Hindlimb muscle (tissue), 1 donor: ENCODE measurements at regions not wholly inside any gene's neighbourhood (a gene's known extent, or its start where the extent isn't known, plus 50 kb on each side); places are given as distances from the start of the nearest gene placed in this dataset.
A peak's percentile ranks its signal among the peaks of the same experiment; 100 is the strongest.
"Not testable (repeated sequence)": the region's sequence is repeated elsewhere in the genome, so short reads cannot be mapped to it uniquely, and the experiment has no call there.

Source experiments
- DNase-seq: peaks from one replicate; pipeline ENCODE4 v3.0.0-alpha.2; 2013

DNA sequence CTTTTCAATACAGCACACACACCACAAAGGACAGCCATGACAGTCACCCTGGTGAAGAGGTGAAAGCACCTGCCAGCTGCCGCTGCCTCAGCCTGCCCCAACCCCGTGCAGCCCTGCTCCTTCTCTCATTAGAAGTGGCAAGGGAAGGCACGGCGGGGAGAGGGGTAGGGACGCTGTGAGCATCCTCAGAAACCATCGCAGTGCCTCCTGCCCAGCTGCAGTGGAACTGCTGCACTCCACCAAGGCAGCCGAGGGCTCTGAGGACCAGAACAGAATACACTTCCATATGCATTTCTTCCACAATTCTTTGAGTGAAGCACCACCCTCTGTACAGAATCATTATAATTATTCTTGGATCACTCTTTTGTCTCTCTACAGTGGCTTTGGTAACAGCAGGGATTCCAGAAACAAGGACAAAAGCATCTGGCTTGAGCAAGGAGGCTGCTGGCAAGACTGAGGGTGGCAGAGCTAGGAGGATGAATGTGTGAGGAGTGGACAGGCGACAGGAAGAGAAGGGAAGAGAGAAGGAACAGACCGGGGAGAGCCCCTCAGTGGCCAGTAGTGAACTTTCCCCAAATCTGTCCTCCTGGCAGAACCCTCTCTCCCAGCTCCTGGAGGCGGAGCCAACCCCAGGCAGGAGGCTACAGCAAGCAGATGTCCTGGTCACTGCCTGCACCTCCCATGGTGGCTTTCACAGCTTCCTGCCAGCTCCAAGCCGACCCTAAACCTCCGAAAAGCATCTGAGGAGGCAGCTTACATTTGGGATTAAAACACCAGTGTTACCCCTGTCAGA is 73.2 kb downstream of the MTNR1A start:
- DNase-seq = no peak

DNA sequence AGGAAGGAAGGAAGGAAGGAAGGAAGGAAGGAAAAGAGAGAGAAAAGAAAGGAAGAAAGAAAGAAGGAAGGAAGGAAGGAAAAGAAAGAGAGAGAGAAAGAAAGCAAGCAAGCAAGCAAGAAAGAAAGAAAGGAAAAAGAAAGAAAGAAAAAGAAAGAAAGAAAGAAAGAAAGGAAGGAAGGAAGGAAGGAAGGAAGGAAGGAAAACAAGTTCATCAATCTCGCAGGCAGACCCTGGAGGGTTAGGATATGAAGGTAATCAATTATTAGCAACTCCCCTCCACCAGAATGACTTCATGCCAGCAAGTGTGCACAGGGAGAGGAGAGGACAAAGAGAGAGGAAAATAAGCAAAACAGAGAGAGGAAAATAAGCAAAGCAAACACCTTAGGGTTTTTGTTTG is 80.2 kb downstream of the MTNR1A start:
- DNase-seq = no peak

DNA sequence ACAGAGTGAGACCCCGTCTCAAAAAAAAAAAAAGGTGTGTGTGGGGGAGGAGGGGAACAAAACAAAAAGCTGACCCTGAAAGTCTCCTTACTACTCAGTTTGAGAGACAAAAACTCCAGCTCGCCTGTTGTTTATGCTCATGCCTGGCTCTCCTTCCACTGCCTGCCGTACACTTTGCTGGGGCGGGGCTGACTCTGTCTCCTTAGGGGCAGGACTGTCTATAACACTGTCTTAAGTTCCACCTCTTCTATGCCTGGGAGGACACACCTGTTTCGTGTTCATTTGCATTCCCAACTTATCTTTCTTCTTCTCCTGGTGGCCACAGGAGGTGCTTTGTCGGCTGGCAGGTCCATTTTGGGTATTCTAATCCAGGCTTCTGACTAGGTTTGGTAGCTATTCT is 81.4 kb downstream of the MTNR1A start:
- DNase-seq = no peak

DNA sequence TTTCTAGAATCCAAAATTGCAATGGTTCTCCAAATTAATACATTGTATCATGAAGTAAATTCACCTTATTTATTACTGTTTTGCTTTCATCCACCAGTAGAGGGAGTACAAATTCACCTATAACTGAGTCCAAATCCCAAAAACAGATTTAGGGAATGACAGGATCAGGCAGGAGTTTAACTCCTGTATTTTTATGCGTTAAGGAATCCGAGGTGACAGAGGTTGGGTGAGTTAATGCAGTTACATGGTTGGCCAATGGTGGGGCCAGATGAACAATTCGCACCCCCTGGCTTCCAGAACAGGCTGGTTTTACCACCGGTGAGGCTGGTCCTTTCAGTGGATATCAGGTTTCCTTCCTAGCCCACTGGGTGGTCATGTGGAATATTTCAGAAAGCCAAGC is 82.4 kb downstream of the MTNR1A start:
- DNase-seq = peak; percentile 43

DNA sequence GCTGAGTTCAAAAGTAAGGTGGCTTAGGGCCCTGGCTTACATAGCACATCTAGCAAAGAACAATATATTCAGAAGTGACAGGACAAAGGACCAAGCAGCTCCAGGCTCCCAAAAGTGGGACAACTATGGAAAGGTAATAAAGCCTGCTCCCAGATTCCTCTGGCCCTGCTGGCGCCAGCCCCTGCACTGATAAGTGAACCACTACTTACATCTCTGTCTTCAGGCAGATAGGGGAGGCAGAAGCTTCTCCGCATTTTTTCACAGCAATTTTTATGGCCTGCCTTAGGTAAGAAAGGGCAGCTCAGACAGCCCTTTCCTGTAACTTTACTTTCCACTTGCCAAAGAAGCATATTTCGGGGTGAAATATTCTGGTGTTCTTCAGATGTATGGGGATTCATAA is 83.9 kb downstream of the MTNR1A start:
- no peak for DNase-seq

DNA sequence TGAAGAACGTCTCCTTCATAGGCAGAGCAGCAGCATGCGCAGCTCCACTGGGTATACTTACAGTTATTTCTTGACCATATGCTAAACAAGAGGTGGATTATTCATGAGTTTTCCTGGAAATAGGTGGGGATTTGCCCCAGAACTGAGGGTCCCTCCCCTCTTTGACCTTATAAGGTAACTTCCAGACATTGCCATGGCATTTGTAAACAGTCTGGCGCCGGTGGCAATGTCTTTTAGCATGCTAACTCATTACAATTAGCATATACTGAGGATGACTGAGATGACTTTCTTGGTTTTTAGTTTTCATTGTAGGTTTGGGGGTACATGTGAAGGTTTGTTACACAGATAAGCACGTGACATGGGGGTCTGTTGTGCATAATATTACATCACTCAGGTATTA is 97.3 kb downstream of the MTNR1A start:
- no peak for DNase-seq

DNA sequence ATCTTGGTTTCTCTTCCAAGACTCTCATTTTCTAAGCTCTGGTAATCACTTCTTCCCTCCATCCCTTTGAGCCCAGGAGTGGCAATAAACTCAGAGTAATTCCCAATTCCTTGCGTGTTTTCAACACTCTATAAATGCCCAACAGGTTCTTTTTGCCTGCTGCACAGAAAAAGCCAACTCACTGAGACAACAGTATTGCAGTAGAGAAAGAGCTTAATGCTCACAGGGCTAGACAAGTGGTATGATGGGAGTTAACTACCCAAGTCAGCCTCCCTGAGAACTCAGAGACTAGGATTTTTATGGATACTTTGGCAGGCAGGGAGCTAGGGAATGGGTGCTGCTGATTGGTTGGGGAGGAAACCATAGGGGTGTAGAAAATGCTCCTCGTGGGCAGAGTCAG is 103.4 kb downstream of the MTNR1A start:
- DNase-seq = no peak

DNA sequence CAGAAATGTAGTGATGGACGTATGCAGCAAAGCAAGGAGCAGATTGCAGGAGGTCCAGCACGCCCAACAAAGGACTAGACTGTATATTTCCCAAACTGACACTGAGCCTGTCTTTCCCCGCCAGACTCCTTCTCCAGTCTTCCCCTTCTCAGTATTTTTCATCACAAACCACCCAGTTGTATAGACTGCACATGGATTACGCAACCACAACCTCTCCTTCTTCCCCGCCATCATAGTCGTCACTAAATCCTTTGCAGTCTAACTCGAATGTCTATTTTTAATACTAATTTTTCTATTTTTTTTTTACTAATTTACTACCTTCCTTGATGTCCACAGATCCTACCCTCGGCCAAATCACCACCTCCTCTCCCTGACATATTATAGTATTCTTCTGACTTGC is 105.4 kb downstream of the MTNR1A start:
- DNase-seq = no peak

DNA sequence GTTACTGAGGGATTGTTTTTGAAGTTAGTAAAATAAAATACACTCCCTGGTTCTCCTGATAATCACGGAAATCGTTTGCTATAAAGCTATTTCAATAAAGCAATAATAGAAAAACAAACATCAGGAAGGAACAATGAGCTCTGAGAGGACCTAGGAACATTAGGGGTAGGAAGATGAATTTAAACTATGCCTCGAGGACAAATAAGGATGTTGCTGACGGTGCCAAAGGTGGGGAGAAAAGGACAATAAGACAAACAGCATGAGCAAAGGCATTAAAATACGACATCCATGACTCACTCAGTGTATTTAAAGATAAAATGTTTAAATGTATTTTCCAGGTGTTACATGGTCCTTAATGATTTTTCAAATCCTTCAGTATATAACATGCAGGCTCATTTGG is 110.3 kb downstream of the MTNR1A start:
- DNase-seq = no peak

DNA sequence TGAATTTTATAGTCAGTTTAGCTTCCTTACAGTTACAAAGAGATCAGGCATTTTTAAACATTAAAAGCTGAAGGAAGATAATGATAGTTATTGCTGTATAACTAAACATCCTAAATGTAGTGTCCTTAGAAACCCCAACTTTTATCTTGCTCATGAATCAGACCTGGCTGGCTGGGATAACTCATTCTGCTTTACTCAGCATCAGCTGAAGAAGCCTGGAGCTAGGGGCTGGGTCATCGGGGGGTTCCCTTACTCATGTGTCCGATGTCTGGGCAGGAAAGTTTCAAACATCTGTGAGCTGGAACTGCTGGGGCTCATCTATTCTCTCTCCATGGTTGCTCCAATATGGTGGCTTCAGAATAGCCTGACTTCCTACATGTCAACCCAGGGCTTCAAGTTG is 113.9 kb downstream of the MTNR1A start:
- no peak for DNase-seq

DNA sequence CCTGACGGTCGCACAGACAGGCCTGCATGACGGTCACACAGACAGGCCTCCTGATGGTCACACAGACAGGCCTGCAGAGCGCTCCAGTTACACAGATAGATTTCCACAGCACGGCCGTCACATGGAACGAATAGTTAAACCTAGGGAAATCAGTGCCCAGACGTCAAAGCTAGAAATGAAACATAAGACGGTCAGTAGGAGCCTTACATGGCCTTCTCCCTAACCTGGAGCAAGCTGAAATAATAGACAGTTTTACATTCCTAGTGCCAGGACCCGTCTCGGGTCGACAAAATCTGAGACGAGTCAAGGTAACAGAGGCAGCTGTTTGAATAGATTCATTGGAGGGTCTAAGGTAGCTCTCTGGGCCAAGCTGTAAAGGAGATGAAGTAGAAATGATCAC is 126.9 kb downstream of the MTNR1A start:
- no peak for DNase-seq

DNA sequence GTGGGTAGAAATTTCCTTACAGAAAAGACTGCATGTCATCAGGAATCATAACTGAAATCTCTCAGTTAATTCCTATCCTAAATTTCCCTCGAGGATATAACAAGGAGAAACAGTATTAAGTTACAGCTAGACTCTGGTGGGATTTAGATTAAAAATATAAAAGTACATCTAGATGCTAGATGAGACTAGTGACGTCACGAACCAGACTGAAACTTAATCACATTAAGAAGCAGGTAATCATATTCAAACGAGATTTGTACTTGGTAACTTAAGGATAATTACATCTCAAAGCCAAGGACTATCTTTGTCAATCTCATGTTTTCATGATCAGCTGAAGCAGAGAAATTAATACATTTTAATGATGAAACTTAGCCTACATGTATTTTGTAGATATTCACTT is 130.6 kb downstream of the MTNR1A start:
- no peak for DNase-seq

DNA sequence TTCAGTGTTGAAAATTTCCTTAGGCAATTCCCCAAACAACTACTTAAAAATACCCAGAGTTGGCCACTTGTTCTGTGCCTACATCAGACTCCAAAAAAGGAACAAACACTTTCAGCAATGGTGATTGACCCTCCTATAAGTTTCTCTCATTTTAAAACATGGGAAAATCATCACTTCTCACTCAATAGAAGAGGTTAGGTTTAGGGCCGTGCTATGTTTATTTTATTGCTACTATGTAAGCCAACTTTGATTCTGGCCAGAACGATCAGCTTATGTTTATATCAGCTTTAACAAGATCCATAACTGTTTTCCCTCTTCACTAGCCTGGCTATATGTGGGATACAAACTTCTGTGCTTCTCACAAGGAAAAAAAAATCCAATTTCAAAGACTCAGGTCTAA is 133.1 kb downstream of the MTNR1A start:
- no peak for DNase-seq

DNA sequence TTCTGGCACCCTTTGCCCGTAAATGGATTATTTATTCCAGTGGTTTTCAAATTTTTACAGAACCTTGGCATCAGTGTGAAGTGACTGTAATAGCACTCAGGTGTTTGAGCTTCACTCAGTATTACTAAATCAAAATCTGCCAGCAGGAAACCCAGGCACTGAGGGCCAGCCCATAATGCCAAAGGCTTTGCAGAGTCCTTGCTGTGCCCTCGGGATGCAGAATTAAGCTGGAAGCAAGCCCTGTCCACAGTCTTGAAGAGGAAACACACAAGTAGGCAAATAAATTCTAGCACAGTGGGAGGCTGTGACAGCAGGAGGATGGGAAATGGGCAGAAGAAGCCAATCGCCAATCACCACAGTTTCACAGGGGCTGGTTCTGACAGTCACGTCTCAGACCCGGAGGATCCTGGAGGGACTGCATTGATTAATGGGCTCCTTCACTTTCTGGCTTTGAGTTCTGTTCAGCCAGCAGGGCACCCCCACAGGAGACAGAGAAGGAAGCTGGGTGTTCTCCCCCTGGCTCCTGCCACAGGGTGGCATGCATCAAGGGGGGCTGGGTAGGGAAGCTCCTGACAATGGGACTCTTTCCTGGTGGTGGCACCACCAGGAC is 138.8 kb downstream of the MTNR1A start:
- DNase-seq = no peak

DNA sequence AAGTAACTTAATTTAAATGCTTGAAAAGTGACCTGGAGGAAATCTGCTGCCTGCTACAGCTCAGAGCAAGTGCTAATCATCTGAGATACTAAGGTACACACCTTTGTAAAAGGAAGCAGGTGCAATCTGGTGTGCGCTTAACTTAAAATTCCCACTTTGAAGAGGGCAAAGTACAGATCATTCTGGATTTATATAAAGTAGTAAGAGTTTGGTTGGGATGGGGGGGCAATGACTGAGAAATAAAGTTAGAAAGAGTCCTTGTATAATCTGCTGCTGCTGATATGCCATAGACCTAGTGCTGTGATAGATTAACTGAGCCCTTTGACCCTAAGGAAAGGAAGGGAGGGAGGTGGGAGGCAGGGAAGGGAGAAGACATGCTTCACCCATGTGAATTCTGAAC is 141.0 kb downstream of the MTNR1A start:
- DNase-seq = no peak

DNA sequence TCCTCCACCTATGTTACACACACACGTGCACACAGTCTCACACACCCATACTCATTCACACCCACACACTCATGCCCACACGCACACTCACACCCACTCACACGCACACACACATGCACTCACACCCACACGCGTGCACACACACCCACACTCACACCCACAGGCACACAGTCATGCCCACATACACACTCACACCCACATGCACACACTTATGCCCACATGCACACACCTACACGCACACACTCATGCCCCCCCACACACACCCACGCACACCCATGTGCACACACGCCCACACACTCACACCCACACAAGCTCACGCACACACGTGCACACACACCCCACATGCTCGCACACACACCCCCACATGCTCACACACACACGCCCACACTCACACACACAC is 140.0 kb downstream of the F11 start:
- no peak for DNase-seq

DNA sequence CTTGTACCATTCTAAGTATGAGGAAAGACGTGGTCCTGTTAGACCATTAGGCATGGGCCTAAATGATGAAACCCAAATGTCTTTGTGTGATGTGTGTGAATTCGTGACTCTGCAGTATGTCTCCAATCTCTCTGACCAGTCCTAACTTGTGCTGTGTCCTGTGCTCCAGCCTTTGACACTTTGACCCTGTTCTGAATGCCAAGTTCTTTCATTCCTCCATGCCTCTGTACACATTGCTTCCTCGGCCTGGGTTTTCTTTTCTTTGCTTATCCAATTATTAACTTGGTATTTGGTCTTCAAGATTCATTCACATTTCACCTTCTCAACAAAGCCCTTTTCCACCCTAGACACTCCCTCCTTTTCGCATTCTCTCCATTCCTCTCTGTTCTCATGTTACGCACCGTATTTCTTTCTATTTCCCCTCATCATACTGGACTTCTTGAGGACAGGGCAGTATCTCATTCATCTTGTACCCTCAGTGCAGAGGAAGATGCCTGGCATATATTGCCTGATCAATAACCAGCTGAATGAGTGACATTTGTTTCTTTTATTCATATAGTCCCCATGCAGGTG is 138.7 kb downstream of the F11 start:
- DNase-seq = no peak

DNA sequence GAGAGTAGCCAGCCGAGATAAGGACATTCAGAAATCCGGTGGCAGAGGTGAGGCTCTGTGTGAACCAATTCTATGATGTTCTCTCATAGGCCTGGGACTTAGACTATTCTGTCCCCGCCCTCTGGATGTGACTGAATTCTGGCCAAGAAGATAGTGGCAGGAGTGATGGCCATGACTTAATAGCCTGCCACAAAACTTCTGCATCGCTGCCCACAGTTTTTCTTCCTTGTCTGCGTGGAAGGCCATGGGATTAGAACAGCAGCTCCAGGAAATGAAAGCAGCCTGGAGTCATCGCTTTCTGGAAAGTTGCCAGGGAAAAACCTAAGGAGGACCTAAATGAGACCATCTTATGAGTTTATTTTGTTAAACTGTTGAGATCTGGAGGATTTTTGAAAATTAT is 134.7 kb downstream of the F11 start:
- no peak for DNase-seq

DNA sequence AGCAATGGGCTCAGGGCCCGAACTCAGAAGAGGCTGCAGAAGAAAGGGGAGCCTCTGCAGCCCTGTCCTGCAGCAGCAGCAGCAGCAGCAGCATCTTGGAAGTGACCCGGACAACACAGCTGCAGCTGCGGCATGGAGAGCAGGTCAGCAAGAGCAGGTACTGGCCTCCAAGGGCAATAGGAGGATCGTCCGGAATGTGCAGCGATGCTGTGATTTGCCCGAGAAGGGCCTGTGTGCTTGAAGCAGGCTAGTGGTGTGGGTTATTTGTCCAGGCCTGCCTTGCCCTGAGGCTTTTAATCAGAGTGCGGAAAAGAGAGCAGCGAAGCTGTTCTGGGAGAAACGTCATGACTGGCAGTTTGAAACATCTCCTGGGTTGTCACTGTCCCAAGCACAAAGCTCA is 126.0 kb downstream of the F11 start:
- no peak for DNase-seq

DNA sequence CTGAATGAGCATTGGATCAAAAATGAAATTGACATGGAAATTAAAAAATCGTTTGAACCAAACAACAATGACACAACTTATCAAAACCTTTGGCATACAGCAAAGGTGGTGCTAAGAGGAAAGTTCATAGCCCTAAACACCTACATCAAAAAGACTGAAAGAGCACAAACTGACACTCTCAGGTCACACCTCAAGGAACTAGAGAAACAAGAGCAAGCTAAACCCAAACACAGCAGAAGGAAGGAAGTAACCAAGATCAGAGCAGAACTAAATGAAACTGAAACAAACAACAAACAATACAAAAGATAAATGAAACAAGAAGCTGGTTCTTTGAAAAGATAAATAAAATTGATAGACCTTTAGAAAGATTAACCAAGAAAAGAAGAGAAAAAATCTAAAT is 118.3 kb downstream of the F11 start:
- not testable (repeated sequence) for DNase-seq

DNA sequence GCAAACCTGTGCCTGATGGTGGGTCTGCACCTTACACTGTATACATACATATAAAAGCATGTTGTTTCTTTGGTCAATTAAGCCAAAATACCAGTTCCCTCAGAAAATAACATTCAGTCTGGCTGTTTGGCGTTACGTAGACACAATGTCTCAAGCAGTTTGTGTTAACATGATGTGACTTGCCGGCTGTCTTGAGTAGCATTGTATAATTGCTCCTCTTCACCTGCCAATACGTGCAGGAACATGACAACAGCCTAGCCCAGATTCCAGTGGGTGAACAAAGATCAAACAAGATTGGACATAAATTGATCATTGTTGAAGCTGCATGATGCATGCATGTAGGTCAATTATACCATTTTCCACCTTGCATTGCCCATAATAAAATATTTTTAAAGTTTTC is 102.3 kb downstream of the F11 start:
- no peak for DNase-seq

DNA sequence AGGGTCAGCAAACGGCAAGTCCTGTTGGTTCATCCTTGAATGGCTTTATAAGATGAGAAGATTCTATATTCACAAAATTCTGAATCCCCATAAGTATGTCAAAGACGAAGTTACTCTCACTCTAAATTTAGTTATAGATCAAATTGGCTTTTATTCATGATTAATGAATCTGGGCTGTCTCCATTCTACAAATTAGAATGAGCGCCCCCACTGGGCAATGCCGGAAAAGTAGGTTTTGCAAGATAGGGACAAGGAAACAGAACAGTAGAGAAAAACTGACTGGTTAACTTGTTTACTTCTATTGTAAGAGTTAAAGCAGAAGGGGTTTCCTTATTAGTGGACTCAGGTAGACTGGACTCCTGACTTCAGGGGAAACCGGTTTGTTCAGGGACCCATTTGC is 100.3 kb downstream of the F11 start:
- no peak for DNase-seq

DNA sequence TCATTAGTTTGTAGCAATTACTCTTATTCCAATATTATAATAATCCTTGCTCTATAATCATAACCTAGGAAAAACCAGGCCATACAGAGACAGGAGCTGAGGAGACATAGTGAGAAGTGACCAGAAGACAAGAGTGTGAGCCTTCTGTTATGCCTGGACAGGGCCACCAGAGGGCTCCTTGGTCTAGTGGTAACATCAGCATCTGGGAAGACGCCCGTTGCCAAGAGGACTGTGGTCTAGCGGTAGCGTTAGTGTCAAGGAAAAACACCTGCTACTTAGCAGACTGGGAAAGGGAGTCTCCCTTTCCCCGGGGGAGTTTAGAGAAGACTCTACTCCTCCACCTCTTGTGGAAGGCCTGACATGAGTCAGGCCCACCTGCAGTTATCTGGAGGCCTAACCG is 97.0 kb downstream of the F11 start:
- not testable (repeated sequence) for DNase-seq

DNA sequence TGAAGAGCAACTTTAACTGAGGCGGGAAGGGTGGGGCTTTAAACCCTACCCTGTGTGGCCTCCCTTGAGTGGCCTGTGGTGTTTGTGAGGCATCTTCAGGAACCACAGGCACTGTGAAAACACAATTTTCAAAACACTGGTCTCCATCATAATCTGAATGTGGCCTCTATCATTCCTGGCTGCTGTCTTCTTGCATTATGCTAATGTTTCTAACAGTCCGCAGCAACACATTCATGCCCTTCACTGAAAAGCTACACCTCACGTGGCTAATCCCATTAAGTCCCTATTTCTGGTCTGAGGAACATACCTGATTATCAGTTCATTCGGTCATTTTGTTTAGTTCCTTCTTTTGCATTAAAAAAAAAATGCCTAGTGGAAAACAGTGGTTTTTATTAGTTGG is 94.6 kb downstream of the F11 start:
- DNase-seq = no peak
